ENCODE measurements at regions not wholly inside any gene's neighbourhood (a gene's known extent, or its start where the extent isn't known, plus 50 kb on each side); places are given as distances from the start of the nearest gene placed in this dataset.

GRCh38 chr1:199693724-199694123, 333.8 kb upstream of the NR5A2 start:
- intact Hi-C loops (cut with DNase I), result no loop called here
- no peak for DNase-seq

- intact Hi-C loops (cut with DNase I), result no loop called here
- DNase-seq, result no peak
Observed at GRCh38 chr1:199696225-199696624, 331.3 kb upstream of the NR5A2 start.

GRCh38 chr1:199698222-199698621, 329.3 kb upstream of the NR5A2 start:
- no peak for DNase-seq
- intact Hi-C loops (cut with DNase I), result no loop called here

- no peak for DNase-seq
- intact Hi-C loops (cut with DNase I), result no loop called here
Observed at GRCh38 chr1:199700551-199700950, 327.0 kb upstream of the NR5A2 start.

GRCh38 chr1:199701726-199702125, 325.8 kb upstream of the NR5A2 start:
- DNase-seq, result no peak
- intact Hi-C loops (cut with DNase I), result no loop called here

- no peak for DNase-seq
- intact Hi-C loops (cut with DNase I), result no loop called here
Observed at GRCh38 chr1:199704231-199704630, 323.3 kb upstream of the NR5A2 start.

GRCh38 chr1:199705825-199706224, 321.7 kb upstream of the NR5A2 start:
- DNase-seq, result no peak
- intact Hi-C loops (cut with DNase I), result no loop called here

- intact Hi-C loops (cut with DNase I), result no loop called here
- DNase-seq, result no peak
Observed at GRCh38 chr1:199706826-199707606, 320.5 kb upstream of the NR5A2 start.

GRCh38 chr1:199710974-199711373, 316.5 kb upstream of the NR5A2 start:
- no peak for DNase-seq
- intact Hi-C loops (cut with DNase I), result no loop called here

- intact Hi-C loops (cut with DNase I), result no loop called here
- no peak for DNase-seq
Observed at GRCh38 chr1:199716729-199717128, 310.8 kb upstream of the NR5A2 start.

GRCh38 chr1:199719156-199719842, 308.2 kb upstream of the NR5A2 start:
- intact Hi-C loops (cut with DNase I), result no loop called here
- DNase-seq, result no peak

GRCh38 chr1:199720496-199720895, 307.0 kb upstream of the NR5A2 start:
- no peak for DNase-seq
- intact Hi-C loops (cut with DNase I), result no loop called here

GRCh38 chr1:199721001-199721400, 306.5 kb upstream of the NR5A2 start:
- intact Hi-C loops (cut with DNase I), result no loop called here
- no peak for DNase-seq

GRCh38 chr1:199723250-199723956, 304.1 kb upstream of the NR5A2 start:
- DNase-seq, result no peak

GRCh38 chr1:199724049-199724448, 303.5 kb upstream of the NR5A2 start:
- intact Hi-C loops (cut with DNase I), result no loop called here
- DNase-seq, result no peak

More at GRCh38 chr1:199723250-199723956, 304.1 kb upstream of the NR5A2 start:
- intact Hi-C loops (cut with DNase I), result no loop called here

- intact Hi-C loops (cut with DNase I), result no loop called here
- DNase-seq, result no peak
Observed at GRCh38 chr1:199725002-199725565, 302.4 kb upstream of the NR5A2 start.

- no peak for DNase-seq
- intact Hi-C loops (cut with DNase I), result no loop called here
Observed at GRCh38 chr1:199727682-199728081, 299.8 kb upstream of the NR5A2 start.

- no peak for DNase-seq
- intact Hi-C loops (cut with DNase I), result no loop called here
Observed at GRCh38 chr1:199728345-199728744, 299.2 kb upstream of the NR5A2 start.

GRCh38 chr1:199733125-199733524, 294.4 kb upstream of the NR5A2 start:
- DNase-seq, result no peak
- intact Hi-C loops (cut with DNase I), result no loop called here

GRCh38 chr1:199734186-199734585, 293.3 kb upstream of the NR5A2 start:
- intact Hi-C loops (cut with DNase I), result no loop called here
- no peak for DNase-seq

- intact Hi-C loops (cut with DNase I), result no loop called here
- DNase-seq, result no peak
Observed at GRCh38 chr1:199735660-199736059, 291.9 kb upstream of the NR5A2 start.

Measured in posterior cingulate gyrus (tissue), 11 donors.